Dedifferentiated amniotic fluid mesenchymal stem cell (primary cell): ENCODE measurements at regions not wholly inside any gene's neighbourhood (a gene's known extent, or its start where the extent isn't known, plus 50 kb on each side); places are given as distances from the start of the nearest gene placed in this dataset.

ENCODE experiments used
- DNase-seq: peaks from one replicate; pipeline ENCODE4 v3.0.0-alpha.2; 2016; ENCODE audit errors: extremely low spot score

DNA sequence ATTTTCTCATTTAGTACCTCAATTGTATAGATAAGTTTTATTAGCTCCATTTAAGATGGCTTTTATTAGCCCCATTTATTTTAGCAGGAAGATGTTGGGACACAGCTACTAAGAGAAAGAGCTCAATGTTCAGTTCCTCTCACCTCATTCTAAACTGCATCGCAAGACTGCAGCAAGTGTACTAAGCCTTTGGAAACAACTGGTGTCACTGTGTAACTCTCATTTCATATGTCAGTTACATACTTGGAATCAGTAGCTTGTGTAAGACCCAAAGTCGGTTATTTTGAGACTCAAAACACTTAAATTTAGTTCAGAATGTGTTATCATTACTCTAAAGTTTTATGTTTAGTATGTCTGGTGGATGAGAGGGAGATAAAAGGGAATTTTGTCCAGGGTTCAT lies 482.9 kb downstream of the BMP2 start:
- DNase-seq: no peak

DNA sequence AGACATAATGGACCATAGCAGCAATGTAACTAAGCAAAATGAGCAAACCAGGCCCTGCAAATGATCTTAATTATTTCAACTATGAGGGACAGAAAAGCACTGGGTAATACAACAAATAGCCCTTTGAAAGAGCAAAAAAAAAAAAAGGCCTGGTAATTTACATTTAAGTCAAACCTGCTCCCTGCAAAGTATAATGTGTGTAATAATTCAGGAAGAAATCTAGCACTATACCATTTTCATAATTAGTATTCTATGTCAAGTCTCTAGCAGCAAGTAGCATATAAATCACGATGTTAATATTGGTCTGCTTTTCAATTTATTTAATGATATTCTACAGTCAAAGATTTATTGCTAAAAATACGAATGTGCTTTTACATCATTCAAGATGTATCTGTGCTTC lies 489.6 kb downstream of the BMP2 start:
- no peak for DNase-seq

DNA sequence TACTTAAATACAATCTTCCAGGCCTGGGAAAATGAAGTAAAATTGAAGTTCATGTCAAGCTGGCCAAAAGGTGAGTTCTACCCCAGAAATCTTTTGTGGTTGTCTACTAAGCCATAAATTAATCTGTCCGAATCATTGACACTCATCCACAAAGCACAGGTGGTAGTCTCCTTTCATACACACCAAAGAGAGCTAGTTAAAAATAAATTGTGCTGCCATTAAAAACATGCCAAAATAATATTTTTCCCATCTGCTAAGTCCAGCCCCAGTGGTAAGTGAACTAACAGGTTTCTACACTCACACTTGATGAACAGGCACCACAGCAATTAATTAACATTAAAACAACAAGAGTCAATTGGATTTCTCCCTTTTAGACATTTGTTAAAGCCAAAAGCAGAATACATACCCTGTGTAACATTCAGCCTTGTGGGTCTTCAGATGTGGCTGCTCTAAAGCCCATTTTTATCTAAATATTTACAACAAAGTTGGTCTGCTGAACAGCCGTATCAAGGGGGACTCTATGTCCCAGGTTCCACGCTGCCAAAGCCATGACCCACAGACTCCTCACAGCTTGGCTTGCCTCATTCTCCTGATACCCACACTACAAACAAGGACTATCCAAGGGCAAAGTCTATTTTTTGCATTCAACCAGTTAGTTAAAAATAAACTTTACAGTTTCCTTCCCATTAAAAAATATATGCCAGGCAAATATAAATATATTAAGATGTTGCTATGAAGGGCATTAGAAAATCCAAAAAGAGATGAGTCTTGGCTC lies 490.4 kb downstream of the BMP2 start:
- no peak for DNase-seq

DNA sequence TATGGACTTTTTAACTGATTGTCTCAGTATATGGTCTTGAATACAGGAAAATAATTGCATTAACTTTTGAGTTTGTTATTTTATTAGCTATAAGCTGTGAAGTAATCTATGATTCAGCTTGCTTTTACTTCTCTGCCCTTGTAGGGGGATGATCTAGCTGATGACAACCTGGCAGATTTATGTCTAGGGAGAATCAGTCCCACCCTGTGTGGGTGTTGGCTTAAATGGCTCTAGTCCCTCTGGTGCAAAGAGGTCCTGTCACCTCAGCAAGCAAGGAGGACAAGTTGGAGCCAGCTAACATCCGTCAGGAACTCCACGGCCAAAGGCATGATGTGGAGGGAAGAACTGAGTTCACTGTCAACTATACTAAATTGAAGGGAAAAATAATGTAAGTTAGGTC lies 495.3 kb downstream of the BMP2 start:
- no peak for DNase-seq

DNA sequence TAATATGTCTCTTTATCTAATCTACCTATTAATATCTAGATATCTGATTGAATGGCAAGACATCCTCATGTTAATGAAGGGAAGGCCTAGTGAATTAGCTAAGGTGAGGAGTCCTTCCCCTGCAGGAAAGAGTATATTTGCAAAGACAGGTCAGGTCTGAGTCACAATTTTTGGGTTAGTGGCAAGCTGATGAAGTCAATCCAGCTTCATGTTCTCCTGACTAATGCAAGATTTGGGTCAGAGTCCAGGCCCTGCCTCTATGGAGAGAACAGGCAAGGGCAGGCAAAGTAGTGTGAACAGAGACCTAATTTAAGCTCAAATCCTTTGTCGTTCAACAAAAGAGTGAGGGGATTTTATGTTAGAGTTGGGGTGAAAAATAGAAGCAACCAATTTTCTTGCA lies 496.7 kb downstream of the BMP2 start:
- DNase-seq: no peak

DNA sequence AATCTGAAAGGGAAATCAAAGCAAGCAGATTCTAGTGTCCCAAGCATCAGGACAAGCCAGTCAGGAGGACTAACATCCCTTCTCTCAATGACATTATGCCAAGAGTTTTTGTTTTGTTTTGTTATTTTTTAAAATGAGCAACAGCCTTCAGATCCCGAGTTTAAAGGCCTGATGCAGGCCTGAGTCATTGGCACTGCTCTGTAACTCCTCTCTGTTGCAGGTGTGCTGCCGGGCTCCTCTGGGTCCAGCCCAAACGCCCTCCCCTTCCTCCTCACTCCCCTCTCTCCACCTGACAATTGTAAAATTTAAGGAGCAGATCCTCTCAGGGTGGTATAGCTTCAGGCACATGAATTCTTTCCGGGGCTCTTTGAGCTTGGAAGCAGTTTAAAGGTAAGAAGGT lies 502.0 kb downstream of the BMP2 start:
- no peak for DNase-seq

DNA sequence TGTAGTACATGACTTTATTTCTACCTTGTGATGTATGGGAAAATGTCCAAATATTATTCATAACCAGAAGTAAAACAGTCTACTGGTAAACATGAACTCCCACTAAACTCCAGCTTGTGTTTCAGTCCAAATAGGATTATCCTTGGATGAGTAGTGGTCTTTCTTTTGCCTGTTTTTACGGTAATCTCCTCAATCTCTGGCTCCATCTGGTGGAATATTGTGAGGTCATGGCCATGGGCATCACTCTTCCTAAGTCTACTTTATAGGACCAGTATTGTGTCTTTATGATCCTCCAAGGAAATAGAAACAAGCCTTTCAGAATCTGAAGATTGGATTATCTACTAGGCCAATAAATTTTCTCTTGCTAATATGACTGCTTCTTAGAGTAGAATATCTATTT lies 505.0 kb downstream of the BMP2 start:
- DNase-seq: no peak

DNA sequence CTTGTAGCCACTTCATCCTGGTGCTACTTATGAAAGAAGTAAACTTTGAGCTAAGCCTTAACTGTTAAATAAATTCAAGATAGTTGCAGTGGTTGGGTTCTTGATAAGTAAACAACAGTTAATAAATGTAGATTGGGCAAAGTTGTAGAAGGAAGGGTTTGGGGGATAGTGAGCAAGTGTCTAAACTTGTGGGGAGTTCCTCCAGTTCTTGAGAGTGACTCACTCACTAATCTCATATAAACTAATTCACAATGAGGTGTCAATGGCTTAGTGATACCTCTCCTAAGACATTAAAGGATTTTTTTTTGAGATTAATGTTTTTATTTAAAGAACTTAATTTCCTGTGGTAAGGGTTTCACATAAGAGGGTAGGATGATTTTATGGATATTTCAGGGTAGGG lies 507.4 kb downstream of the BMP2 start:
- DNase-seq: no peak

DNA sequence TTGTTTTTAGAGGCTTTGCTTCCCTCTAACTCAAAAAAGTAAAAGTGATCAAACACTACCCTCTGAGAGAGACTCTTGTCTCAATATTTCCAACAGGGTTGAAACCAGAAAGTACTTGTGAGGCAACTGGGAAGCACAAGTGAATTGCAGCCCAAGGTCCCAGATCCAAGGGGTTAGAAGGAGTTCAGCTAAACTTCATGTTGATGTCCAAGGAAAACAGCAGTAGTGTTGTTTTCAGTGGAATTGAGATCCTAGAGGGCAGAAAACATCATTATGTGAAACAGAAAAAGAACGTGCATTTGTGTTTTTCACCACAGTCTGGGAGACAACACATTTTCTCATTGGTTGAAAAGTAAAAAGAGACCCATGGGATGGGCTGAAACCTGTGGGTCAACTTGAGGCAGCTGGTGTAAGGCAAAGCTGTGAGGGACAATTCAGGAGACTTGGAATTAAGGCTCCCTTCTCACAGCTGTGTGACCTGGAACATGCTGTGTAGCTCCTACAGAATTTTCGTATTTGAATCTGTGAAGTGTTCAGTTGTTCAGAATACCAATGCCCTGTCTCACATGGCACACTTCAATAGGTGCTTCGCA lies 508.3 kb downstream of the BMP2 start:
- no peak for DNase-seq

DNA sequence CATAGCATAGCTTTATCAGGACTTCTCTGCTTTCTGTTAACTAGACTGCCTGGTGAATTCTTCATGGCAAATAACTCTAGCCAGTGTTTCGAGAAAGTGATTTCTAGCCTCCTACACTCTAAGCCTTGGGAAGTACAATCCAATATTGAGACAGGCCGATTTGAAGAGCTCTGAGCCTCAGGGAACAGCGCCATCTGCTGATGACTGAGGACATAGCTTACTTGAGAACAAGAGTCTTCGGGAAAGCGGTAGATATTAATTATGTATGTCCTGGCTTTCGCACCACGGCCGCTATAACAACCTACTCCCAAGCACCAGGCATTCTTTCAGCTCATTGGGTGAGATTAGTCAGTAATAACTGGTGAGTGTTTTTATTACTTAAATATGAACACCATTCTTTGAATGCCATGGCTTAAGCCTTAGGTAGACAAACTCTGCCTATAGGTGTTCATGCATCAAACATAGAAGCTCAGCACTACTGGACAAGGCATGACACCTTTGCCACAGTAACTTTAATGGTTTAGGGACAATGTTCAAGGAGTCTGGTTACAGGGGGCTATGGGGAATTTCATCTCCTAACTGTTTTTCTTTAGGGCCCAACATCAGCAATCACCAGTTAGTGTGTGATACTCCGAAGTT lies 518.6 kb downstream of the BMP2 start:
- DNase-seq: peak; percentile 86

DNA sequence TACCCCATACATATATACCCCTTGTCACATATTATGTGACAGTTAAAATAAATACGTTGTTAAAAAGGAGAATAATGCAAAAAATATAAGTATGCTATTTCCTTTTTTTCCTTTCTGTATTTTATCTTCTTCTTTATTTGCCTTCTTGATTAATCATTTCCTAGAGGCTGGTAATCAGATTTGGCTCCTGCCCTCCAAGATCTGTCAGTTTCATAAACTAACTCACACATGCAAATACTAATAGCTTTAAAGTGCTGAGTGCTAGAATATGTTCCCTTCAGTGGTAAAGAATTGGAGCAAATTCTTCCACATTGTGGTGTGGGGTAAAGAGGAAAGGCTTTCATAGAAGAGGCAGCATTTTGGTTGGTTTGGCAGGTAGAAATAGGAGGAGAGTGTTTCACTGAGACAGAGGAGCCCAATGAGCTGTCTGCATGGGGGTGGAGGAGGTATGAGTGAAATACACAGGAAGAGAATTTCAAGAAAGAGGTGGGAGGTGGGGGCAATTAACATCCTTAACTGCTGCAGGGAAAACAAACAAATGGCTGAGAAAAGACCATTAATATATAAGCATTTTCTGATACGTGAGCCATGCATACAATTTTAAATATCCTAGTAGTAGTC lies 523.9 kb downstream of the BMP2 start:
- no peak for DNase-seq

DNA sequence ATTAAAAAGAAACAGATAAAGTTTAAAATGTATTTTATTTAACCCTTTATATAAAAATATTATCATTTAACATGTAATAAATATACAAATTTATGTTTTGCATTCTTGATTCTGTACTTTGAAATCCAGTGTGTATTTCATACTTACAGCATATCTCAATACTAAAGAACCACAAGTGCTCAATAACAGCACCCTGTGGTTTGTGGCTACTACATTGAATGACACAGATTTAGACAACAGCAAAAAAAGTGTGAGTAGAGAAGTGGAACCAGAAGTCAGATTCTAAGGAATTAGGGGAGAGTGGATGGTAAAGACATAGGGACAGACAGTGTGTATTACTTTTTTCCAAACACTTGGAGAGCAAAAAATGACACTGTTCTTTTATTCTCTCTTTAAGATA lies 524.5 kb downstream of the BMP2 start:
- no peak for DNase-seq

DNA sequence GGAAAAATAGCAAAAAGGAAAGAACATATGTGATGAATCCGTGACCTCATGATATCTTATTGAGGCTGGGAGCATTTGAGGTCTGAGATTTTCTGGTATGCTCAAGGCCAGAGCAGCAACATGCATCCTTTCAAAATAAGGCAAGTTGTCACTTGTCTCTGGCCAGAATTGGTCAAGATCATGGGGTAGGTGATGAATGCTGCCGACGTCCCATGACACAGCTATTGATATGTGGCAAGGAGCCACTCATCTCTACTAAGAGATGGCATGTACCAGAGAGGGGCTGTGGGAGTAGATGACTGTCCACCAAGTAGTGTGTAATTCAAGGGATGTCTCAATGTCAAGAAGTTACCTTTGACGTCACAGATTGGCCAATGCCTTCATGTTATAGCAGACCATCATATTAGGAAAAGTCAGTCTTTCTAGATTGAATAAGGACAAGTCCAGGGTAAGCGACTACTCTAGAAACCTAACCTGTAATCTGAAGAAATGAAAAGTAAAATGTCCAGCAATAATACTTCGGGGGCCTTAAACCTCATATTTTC lies 527.4 kb downstream of the BMP2 start:
- DNase-seq: no peak

DNA sequence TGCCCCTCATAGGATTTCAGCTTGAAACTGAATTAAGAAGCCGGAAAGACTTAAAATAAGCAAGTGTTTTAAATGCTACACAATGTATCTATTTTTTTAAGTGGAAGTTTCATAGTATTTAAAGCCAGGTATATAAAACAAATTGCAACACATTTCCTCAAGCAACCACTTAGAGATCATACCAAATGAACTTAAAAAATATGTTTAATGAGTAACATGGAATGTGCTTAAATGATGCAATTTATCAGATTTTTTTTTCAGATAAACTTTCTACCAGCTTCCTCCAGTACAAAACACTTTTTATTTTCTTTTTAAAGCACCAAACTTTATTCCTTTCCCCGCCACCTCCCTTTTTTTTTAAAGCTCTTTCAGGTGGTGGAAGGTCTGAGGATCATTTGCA lies 534.3 kb downstream of the BMP2 start:
- DNase-seq: no peak

DNA sequence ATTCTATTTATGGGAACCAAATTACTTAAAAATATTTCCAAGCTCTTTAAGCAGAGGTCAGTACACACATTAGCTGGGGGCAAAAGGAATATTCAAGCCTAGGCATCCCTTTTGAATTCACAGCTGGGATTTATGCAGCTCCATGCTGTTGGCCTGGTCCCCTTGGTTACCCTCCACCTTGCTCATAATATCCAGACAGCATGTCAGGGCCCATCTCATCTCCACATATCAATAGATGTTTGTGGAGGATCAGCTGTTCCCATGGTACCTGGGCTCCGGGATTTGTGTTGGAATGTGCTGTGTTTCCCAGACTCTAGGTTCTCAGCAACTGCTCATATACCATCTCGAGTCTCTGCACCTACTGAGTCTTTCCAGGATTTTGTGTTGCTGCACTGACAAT lies 534.8 kb downstream of the BMP2 start:
- DNase-seq: no peak

DNA sequence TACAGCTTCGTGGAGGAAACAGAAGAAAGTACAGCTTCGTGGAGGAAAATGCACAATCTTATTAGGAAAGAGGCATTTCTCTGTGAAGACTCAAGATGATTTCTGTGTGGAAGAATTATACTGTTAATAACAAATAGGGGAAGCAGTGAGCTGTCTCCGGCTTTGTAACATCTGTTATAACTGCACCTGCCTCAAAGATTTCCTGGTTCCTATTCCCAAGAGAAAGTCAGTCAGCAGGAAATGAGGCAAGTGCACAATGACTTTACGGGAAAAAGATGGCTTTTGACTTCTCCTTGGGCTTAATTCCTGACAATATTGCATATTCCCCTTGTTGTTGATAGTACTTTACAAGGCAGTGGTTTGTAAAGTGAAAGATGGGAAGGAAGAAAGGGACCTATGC lies 538.5 kb downstream of the BMP2 start:
- no peak for DNase-seq

DNA sequence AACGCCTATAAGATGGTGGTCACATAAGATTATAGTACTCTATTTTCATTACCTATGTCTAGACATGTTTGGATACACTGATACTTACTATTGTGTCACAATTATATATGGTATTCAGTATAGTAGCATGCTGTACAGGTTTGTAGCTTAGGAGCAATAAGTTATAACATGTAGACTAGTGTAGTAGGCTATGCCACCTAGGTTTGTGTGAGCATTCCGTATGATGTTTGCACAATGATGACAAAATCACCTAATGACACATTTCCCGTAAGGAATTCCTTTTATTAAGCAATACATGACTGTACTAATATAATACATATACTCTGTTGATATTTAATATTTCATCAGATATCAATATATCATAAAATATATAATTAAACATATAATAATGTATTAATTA lies 540.7 kb downstream of the BMP2 start:
- no peak for DNase-seq

DNA sequence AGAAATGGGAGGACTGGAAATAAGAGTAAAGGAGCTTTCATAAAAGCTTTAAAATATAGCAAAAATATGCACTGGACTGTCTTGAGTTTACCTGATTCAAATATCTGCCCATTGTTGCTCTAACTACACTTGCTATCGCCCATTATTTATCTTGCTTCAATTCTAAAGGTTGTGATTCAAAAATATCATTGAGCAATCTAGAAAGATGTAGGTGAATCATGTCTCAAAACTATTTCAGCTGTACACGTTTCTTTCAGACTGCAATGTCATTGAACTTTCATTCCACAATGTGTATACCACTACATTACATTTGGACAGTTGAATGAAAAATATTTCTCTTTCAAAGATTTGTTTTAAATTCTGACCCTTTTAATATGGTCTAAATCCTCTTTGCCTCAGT lies 545.6 kb downstream of the BMP2 start:
- no peak for DNase-seq

DNA sequence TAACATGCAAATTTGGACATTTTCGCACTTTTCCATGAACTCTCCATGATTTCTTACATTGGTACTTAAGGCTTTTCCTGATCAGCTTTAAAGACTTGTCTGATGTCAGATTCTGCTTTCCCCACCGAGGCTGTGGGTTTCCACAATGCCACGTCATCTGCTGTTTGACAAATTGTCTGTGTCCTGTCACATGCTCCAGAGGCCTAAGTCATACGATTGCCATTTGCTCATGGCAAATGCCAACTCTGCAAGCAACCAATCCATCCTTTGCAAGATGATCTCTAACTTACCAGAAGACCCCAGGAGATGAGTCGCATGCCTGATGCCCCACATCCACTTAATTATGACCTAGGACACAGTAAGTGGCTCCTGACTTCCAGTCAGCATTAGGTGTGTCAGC lies 556.5 kb downstream of the BMP2 start:
- DNase-seq: no peak

DNA sequence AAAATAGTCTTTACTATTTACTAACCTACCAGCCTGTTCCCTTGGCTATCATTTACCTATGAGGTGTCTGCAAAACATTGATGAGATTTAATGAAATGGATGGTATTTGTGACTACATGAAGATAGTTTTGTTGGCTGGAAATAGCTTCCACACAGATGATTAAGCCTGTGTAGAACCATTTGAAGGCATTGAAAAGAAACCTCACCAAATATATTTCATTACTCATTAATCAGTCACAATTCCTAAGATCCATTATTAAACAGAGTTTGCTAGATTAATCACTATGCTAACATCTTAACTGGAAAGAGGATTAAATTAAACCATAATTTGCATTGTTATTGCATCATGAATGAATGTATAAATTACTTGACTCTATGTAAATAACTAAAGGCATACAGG lies 560.3 kb downstream of the BMP2 start:
- no peak for DNase-seq

DNA sequence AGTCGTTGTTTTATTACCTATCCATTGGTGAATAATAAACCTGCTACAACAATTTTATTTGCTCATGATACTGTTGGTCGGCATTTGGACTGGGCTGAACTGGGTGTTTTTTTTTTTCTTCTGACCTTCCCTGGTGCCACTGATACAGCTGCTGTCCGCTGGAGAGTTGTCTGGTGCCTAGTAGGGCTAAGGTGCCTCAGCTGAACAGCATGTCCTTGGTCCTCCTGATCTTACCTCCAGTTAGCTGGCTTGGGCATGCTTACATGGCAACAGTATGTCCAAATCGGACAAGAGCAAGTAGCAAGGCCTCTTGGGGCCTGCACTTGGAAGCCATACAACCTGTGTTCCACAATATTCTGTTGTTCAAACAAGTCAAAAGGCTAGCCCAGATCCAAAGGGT lies 563.4 kb downstream of the BMP2 start:
- DNase-seq: no peak

DNA sequence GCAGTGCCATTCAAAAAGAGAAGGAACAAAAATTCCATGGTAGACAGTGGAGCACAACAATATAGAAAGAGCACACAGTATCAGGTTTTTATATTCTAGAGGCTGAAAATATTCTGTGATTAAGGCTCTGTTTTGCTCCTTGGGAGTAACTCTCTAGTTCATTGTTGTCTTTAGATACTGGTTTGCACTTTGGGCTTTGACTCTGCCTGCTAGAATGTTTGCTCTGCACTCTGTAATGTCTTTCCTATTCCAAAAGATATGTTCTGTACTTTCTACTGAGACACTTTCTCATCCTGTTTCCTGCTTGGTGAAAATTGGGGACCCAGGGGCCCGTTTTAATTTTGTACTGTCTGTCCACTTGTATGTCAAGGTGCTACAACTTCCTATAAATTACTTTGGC lies 564.7 kb downstream of the BMP2 start:
- no peak for DNase-seq

DNA sequence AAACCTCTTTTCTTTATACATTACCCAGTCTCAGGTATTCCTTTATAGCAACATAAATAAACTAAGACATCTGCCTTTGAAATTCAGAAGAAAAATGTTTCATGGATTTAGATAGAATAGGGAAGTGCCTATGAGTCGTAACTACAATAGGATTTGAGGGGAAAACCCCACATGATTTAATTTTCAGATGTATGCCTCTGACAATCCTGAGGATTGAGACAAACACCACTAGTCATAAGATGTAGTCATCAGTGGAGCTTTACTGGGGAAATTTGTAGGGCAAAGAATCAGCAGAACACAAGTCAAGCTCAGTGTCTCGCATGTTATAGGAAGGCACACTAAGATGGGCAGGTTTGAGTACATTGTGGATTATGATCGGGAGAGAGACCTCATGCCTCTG lies 566.4 kb downstream of the BMP2 start:
- no peak for DNase-seq
